GM18867 (cell line): ENCODE measurements at regions not wholly inside any gene's neighbourhood (a gene's known extent, or its start where the extent isn't known, plus 50 kb on each side); places are given as distances from the start of the nearest gene placed in this dataset.

ENCODE experiments used
- ATAC-seq: cut with Tn5 transposase; IDR thresholded peaks from one replicate; pipeline ENCODE4 v1.9.1; 2021; ENCODE audit warnings: mild to moderate bottlenecking, moderate library complexity; ENCODE audit not compliant: unreplicated experiment

- no peak for ATAC-seq
Observed at GRCh38 chr4:138540056-138540800, 298.1 kb upstream of the SLC7A11 start.

GRCh38 chr4:138538743-138539142, 296.6 kb upstream of the SLC7A11 start:
- ATAC-seq, result no peak

GRCh38 chr4:138537731-138538490, 295.8 kb upstream of the SLC7A11 start:
- ATAC-seq, result no peak

- no peak for ATAC-seq
Observed at GRCh38 chr4:138535316-138535715, 293.2 kb upstream of the SLC7A11 start.

GRCh38 chr4:138522366-138522765, 280.2 kb upstream of the SLC7A11 start:
- ATAC-seq, result peak; percentile 91

- ATAC-seq, result no peak
Observed at GRCh38 chr4:138521809-138522208, 279.7 kb upstream of the SLC7A11 start.

- ATAC-seq, result no peak
Observed at GRCh38 chr4:138519436-138519835, 277.3 kb upstream of the SLC7A11 start.

- no peak for ATAC-seq
Observed at GRCh38 chr4:138513535-138513934, 271.4 kb upstream of the SLC7A11 start.

GRCh38 chr4:138512756-138513155, 270.6 kb upstream of the SLC7A11 start:
- no peak for ATAC-seq

GRCh38 chr4:138510053-138510452, 267.9 kb upstream of the SLC7A11 start:
- ATAC-seq, result no peak

- no peak for ATAC-seq
Observed at GRCh38 chr4:138509346-138509745, 267.2 kb upstream of the SLC7A11 start.

GRCh38 chr4:138507522-138507921, 265.4 kb upstream of the SLC7A11 start:
- no peak for ATAC-seq

GRCh38 chr4:138501614-138502013, 259.5 kb upstream of the SLC7A11 start:
- ATAC-seq, result no peak

GRCh38 chr4:138500869-138501268, 258.7 kb upstream of the SLC7A11 start:
- no peak for ATAC-seq

- no peak for ATAC-seq
Observed at GRCh38 chr4:138499627-138500026, 257.5 kb upstream of the SLC7A11 start.

- ATAC-seq, result peak; percentile 76
Observed at GRCh38 chr4:138494931-138495330, 252.8 kb upstream of the SLC7A11 start.

GRCh38 chr4:138494116-138494515, 252.0 kb upstream of the SLC7A11 start:
- ATAC-seq, result no peak

GRCh38 chr4:138492176-138492575, 250.0 kb upstream of the SLC7A11 start:
- no peak for ATAC-seq

GRCh38 chr4:138488533-138488932, 246.4 kb upstream of the SLC7A11 start:
- ATAC-seq, result no peak

GRCh38 chr4:138487670-138488069, 245.5 kb upstream of the SLC7A11 start:
- no peak for ATAC-seq

GRCh38 chr4:138487230-138487629, 245.1 kb upstream of the SLC7A11 start:
- ATAC-seq, result no peak

- ATAC-seq, result no peak
Observed at GRCh38 chr4:138485498-138485897, 243.3 kb upstream of the SLC7A11 start.
